Liver (tissue), 8 donors: ENCODE measurements at regions not wholly inside any gene's neighbourhood (a gene's known extent, or its start where the extent isn't known, plus 50 kb on each side); places are given as distances from the start of the nearest gene placed in this dataset.

ENCODE experiments used
- DNase-seq: peaks from one replicate; pipeline ENCODE4 v3.0.0-alpha.2; 2017; ENCODE audit warnings: low spot score
- H3K27ac ChIP-seq, 2 donors: one replicate each; pipeline ENCODE4 v1.7.0; 2013; ENCODE audit warnings: inconsistent platforms in 2 of 2, low read length in 2 of 2, control low read depth in 1 of 2, low read depth in 1 of 2, mild to moderate bottlenecking in 1 of 2
- H3K27me3 ChIP-seq, 4 donors: one replicate each; pipeline versions ENCODE4 v1.6.1 to v1.7.0; 2013; ENCODE audit warnings: low read length in 3 of 4, inconsistent platforms in 1 of 4, mild to moderate bottlenecking in 1 of 4, moderate library complexity in 1 of 4; ENCODE audit not compliant: control insufficient read depth in 4 of 4, insufficient read depth in 4 of 4
- H3K36me3 ChIP-seq, 4 donors: one replicate each; pipeline versions ENCODE4 v1.6.1 to v1.7.0; 2013; ENCODE audit warnings: low read length in 3 of 4, mild to moderate bottlenecking in 3 of 4, low read depth in 1 of 4, moderate library complexity in 1 of 4; ENCODE audit not compliant: control insufficient read depth in 4 of 4, insufficient read depth in 3 of 4
- H3K4me1 ChIP-seq, 4 donors: one replicate each; pipeline versions ENCODE4 v1.6.1 to v1.7.0; 2013; ENCODE audit warnings: low read length in 3 of 4, mild to moderate bottlenecking in 3 of 4, moderate library complexity in 1 of 4; ENCODE audit not compliant: control insufficient read depth in 4 of 4, insufficient read depth in 4 of 4
- H3K4me3 ChIP-seq, 3 donors: one replicate each; pipeline versions ENCODE4 v1.6.1 to v1.7.0; 2013; ENCODE audit warnings: low read length in 3 of 3, control low read depth in 1 of 3, low read depth in 1 of 3, mild to moderate bottlenecking in 1 of 3
- H3K9ac ChIP-seq, 2 donors: one replicate each; pipeline ENCODE4 v1.7.0; 2013; ENCODE audit warnings: low read length in 2 of 2, mild to moderate bottlenecking in 2 of 2, moderate library complexity in 2 of 2, control low read depth in 1 of 2, low read depth in 1 of 2
- H3K9me3 ChIP-seq, 4 donors: one replicate each; pipeline versions ENCODE4 v1.6.1 to v1.7.0; 2013; ENCODE audit warnings: low read length in 3 of 4; ENCODE audit not compliant: control insufficient read depth in 4 of 4
- EGR1 ChIP-seq, 2 donors: IDR thresholded peaks; 2 replicates each; pipeline ENCODE4 v1.6.1; 2016 to 2018; ENCODE audit warnings: antibody characterized with exemption in 2 of 2, low read depth in 2 of 2
- FOXA1 ChIP-seq: IDR thresholded peaks from 2 replicates; pipeline ENCODE4 v1.6.1; 2016; ENCODE audit warnings: antibody characterized with exemption
- GABPA ChIP-seq, 2 donors: IDR thresholded peaks in 1 of 2; conservative IDR thresholded peaks in 1 of 2; 2 replicates each; pipeline ENCODE4 v1.6.1; 2016; ENCODE audit warnings: antibody characterized with exemption in 2 of 2, mild to moderate bottlenecking in 1 of 2, moderate library complexity in 1 of 2
- HNF4A ChIP-seq, 2 donors: conservative IDR thresholded peaks; 2 replicates each; pipeline ENCODE4 v1.6.1; 2016; ENCODE audit warnings: antibody characterized with exemption in 2 of 2, mild to moderate bottlenecking in 2 of 2
- HNF4G ChIP-seq: IDR thresholded peaks from 2 replicates; pipeline ENCODE4 v1.6.1; 2016; ENCODE audit warnings: antibody characterized with exemption
- JUND ChIP-seq, 2 donors: IDR thresholded peaks; 2 replicates each; pipeline ENCODE4 v1.6.1; 2016; ENCODE audit warnings: antibody characterized with exemption in 2 of 2
- NR2F2 ChIP-seq: IDR thresholded peaks from 2 replicates; pipeline ENCODE4 v1.6.1; 2016; ENCODE audit warnings: antibody characterized with exemption
- RAD21 ChIP-seq, 2 donors: IDR thresholded peaks; 2 replicates each; pipeline ENCODE4 v1.6.1; 2016; ENCODE audit warnings: antibody characterized with exemption in 2 of 2, mild to moderate bottlenecking in 2 of 2
- RXRA ChIP-seq, 2 donors: IDR thresholded peaks; 2 replicates each; pipeline ENCODE4 v1.6.1; 2017 to 2018; ENCODE audit warnings: antibody characterized with exemption in 2 of 2, mild to moderate bottlenecking in 1 of 2
- SP1 ChIP-seq: IDR thresholded peaks from 2 replicates; pipeline ENCODE4 v1.6.1; 2018; ENCODE audit warnings: antibody characterized with exemption, mild to moderate bottlenecking
- TAF1 ChIP-seq: conservative IDR thresholded peaks from 2 replicates; pipeline ENCODE4 v1.6.1; 2016; ENCODE audit warnings: antibody characterized with exemption, mild to moderate bottlenecking
- YY1 ChIP-seq: IDR thresholded peaks from 2 replicates; pipeline ENCODE4 v1.6.1; 2016; ENCODE audit warnings: antibody characterized with exemption, mild to moderate bottlenecking
- WGBS: extraction: QIAGEN DNeasy Blood & Tissue Kit; methylation state at CpG from one replicate; pipeline ENCODE4 v1.1.7; 2013; 5-methylcytosine and 5-hydroxymethylcytosine counted together
- TF ChIP-seq, protein P1 (sequence below): fragments of 150-350 bp; IDR thresholded peaks from 2 replicates; pipeline ENCODE4 v1.5.1; 2017; ENCODE audit warnings: improper control_type of control experiment, low read depth, low read length; ENCODE audit not compliant: missing input control
- TF ChIP-seq, protein P2 (sequence below): IDR thresholded peaks from 2 replicates; pipeline ENCODE4 v1.6.1; 2016; ENCODE audit warnings: antibody characterized with exemption
- TF ChIP-seq, protein P3 (sequence below): IDR thresholded peaks from 2 replicates; pipeline ENCODE4 v1.6.1; 2016; ENCODE audit warnings: antibody characterized with exemption
- TF ChIP-seq, protein P4 (sequence below): IDR thresholded peaks from 2 replicates; pipeline ENCODE4 v1.6.1; 2016; ENCODE audit warnings: antibody characterized with exemption
- donor health status: healthy.
- donor health status: healthy.
- donor health status: healthy.
- donor health status: healthy.
- donor health status: healthy.

DNA sequence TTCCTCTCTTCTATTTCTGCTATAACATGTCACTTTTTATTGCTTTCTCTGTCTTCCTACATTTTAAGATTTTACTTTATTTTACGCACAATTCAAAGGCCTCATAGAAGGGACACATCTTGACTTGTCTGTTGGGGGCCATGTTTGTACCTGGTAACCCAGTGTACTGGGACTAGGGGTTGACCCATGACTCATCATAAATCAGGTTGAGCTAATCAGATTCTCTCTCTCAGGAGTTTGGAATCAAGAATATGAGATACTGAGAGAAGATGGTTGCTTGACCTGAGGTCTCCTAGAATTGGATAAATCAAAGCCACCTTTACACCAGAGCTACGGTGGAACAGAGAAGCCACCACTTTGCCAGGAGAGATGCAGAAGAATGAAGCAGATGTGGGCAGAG lies 153.0 kb downstream of the UXS1 start:
- Histone ChIP-seq H3K36me3 (no peaks in the 10 kb centered on the region), H3K27me3 (no peaks in the 10 kb centered on the region), H3K27ac (no peak overlapping the region), H3K9ac (no peak overlapping the region), H3K4me1 (no peaks in the 10 kb centered on the region), H3K9me3 (no peaks in the 10 kb centered on the region), H3K4me3 (no peak overlapping the region)
- DNase-seq: no peak
- WGBS: 93% methylated on average over 2 of the region's 2 CpGs
- TF ChIP-seq JUND (IDR thresholded peaks at IDR 0.05) (no peak), GABPA (IDR thresholded peaks at IDR 0.05 in 1 of 2, conservative IDR thresholded peaks at IDR 0.05 in 1 of 2) (no peak), SP1 (no peak), YY1 (no peak), RXRA (IDR thresholded peaks at IDR 0.05) (no peak), EGR1 (IDR thresholded peaks at IDR 0.05; ENCODE audit: low read depth in 2 of 2) (no peak), RAD21 (IDR thresholded peaks at IDR 0.05) (no peak), FOXA1 (no peak), HNF4G (no peak)
- TF ChIP-seq, protein P1, sequence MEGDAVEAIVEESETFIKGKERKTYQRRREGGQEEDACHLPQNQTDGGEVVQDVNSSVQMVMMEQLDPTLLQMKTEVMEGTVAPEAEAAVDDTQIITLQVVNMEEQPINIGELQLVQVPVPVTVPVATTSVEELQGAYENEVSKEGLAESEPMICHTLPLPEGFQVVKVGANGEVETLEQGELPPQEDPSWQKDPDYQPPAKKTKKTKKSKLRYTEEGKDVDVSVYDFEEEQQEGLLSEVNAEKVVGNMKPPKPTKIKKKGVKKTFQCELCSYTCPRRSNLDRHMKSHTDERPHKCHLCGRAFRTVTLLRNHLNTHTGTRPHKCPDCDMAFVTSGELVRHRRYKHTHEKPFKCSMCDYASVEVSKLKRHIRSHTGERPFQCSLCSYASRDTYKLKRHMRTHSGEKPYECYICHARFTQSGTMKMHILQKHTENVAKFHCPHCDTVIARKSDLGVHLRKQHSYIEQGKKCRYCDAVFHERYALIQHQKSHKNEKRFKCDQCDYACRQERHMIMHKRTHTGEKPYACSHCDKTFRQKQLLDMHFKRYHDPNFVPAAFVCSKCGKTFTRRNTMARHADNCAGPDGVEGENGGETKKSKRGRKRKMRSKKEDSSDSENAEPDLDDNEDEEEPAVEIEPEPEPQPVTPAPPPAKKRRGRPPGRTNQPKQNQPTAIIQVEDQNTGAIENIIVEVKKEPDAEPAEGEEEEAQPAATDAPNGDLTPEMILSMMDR: no peak
- TF ChIP-seq, protein P2, sequence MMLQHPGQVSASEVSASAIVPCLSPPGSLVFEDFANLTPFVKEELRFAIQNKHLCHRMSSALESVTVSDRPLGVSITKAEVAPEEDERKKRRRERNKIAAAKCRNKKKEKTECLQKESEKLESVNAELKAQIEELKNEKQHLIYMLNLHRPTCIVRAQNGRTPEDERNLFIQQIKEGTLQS: no peak
- TF ChIP-seq, protein P3, sequence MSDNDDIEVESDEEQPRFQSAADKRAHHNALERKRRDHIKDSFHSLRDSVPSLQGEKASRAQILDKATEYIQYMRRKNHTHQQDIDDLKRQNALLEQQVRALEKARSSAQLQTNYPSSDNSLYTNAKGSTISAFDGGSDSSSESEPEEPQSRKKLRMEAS: no peak

DNA sequence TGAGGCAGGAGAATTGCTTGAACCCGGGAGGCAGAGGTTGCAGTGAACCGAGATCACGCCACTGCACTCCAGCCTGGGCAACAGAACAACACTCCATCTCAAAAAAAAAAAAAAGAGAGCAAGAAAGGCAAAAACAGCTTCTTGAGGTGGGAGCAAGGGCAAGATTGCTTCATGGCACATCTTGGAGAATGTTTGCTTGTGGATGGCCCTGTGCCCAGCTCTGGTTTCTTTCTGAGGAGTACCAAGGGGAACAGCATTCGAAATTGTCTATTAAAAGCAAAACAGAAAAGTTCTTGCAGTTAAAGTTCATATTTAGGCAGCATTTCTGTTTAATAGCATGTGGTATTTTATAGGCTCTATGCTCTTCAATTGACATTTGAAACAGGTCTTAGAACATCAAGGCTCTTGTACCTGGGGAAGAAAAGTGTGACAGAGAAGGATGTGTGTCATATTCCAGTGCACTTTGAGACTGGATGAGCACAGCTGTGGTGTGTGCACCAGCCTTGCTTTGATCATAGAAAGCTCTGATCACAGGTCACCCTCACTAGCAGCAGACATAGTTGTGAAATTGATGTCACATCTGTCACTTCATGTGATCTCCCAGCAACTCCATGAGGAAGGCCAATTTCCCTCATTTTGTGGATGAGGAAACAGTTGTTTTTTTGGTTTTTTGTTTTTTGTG lies 154.3 kb downstream of the UXS1 start:
- Histone ChIP-seq H3K4me1 (peaks cover 0 to 2% (median 0%) of the 10 kb centered on the region in 4 donors), H3K9me3 (no peaks in the 10 kb centered on the region), H3K36me3 (no peaks in the 10 kb centered on the region), H3K4me3 (no peak overlapping the region), H3K27ac (no peak overlapping the region), H3K27me3 (no peaks in the 10 kb centered on the region), H3K9ac (no peak overlapping the region)
- no peak for DNase-seq
- TF ChIP-seq, protein P1: no peak
- TF ChIP-seq RXRA (IDR thresholded peaks at IDR 0.05) (no peak), NR2F2 (no peak), SP1 (no peak), HNF4A (conservative IDR thresholded peaks at IDR 0.05) (no peak), GABPA (IDR thresholded peaks at IDR 0.05 in 1 of 2, conservative IDR thresholded peaks at IDR 0.05 in 1 of 2) (no peak), JUND (IDR thresholded peaks at IDR 0.05) (no peak), TAF1 (no peak), YY1 (no peak), HNF4G (no peak), EGR1 (IDR thresholded peaks at IDR 0.05; ENCODE audit: low read depth in 2 of 2) (no peak)
- TF ChIP-seq, protein P3: no peak
- TF ChIP-seq, protein P4, sequence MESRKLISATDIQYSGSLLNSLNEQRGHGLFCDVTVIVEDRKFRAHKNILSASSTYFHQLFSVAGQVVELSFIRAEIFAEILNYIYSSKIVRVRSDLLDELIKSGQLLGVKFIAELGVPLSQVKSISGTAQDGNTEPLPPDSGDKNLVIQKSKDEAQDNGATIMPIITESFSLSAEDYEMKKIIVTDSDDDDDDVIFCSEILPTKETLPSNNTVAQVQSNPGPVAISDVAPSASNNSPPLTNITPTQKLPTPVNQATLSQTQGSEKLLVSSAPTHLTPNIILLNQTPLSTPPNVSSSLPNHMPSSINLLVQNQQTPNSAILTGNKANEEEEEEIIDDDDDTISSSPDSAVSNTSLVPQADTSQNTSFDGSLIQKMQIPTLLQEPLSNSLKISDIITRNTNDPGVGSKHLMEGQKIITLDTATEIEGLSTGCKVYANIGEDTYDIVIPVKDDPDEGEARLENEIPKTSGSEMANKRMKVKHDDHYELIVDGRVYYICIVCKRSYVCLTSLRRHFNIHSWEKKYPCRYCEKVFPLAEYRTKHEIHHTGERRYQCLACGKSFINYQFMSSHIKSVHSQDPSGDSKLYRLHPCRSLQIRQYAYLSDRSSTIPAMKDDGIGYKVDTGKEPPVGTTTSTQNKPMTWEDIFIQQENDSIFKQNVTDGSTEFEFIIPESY: no peak
- 96% methylated on average over 4 of the region's 4 CpGs for WGBS
